LNCAP (cell line): ENCODE measurements at regions not wholly inside any gene's neighbourhood (a gene's known extent, or its start where the extent isn't known, plus 50 kb on each side); places are given as distances from the start of the nearest gene placed in this dataset.

Source experiments
- CTCF ChIP-seq: fragments of 450-650 bp; IDR thresholded peaks from 2 replicates; pipeline ENCODE4 v1.5.1; 2017; ENCODE audit warnings: mild to moderate bottlenecking

- TF ChIP-seq CTCF, result no peak
These were observed 1042.1 kb downstream of the FSCB start for GRCh38 chr14:43464968-43465367.

GRCh38 chr14:43449291-43449690, 1057.8 kb downstream of the FSCB start:
- no peak for TF ChIP-seq CTCF

- TF ChIP-seq CTCF, result no peak
These were observed 1069.0 kb downstream of the FSCB start for GRCh38 chr14:43438056-43438455.

GRCh38 chr14:43418324-43418723, 1088.8 kb downstream of the FSCB start:
- TF ChIP-seq CTCF, result no peak

GRCh38 chr14:43413084-43413483, 1094.0 kb downstream of the FSCB start:
- TF ChIP-seq CTCF, result no peak

GRCh38 chr14:43411841-43412240, 1095.2 kb downstream of the FSCB start:
- TF ChIP-seq CTCF, result no peak

- TF ChIP-seq CTCF, result no peak
These were observed 1096.5 kb downstream of the FSCB start for GRCh38 chr14:43410631-43411030.

- TF ChIP-seq CTCF, result no peak
These were observed 1098.6 kb downstream of the FSCB start for GRCh38 chr14:43408472-43408871.
